HEK293 (cell line): ENCODE measurements at regions not wholly inside any gene's neighbourhood (a gene's known extent, or its start where the extent isn't known, plus 50 kb on each side); places are given as distances from the start of the nearest gene placed in this dataset.

ENCODE experiments used
- CTCF ChIP-seq: fragments of 450-650 bp; formaldehyde crosslinking; IDR thresholded peaks from 2 replicates; pipeline ENCODE4 v1.5.1; 2016; ENCODE audit warnings: missing biosample characterization, missing genetic modification characterization
- PBX3 ChIP-seq: sonication (generic); formaldehyde crosslinking; IDR thresholded peaks from 2 replicates; pipeline ENCODE4 v1.8.1; 2022; ENCODE audit warnings: mild to moderate bottlenecking, moderate library complexity, missing genetic modification reagents
- PRDM1 ChIP-seq: fragments of 450-650 bp; formaldehyde crosslinking; IDR thresholded peaks from 2 replicates; pipeline ENCODE4; 2016; ENCODE audit warnings: missing biosample characterization, missing genetic modification characterization
- REST ChIP-seq: fragments of 450-650 bp; formaldehyde crosslinking; IDR thresholded peaks from 2 replicates; pipeline ENCODE4 v1.5.1; 2016; ENCODE audit warnings: missing biosample characterization, missing genetic modification characterization
- ZBTB20 ChIP-seq: fragments of 450-650 bp; formaldehyde crosslinking; IDR thresholded peaks from 2 replicates; pipeline ENCODE4 v1.5.1; 2016; ENCODE audit warnings: missing biosample characterization, missing genetic modification characterization
- ZNF311 ChIP-seq: fragments of 450-650 bp; formaldehyde crosslinking; IDR thresholded peaks from 2 replicates; pipeline ENCODE4 v1.5.1; 2017; ENCODE audit warnings: missing biosample characterization, missing genetic modification characterization, borderline replicate concordance
- ZNF350 ChIP-seq: fragments of 450-650 bp; formaldehyde crosslinking; IDR thresholded peaks from 2 replicates; pipeline ENCODE4 v1.5.0; 2017; ENCODE audit warnings: missing biosample characterization, mild to moderate bottlenecking, missing genetic modification characterization
- ZNF521 ChIP-seq: fragments of 450-650 bp; formaldehyde crosslinking; IDR thresholded peaks from 2 replicates; pipeline ENCODE4 v1.5.1; 2017; ENCODE audit warnings: missing biosample characterization, mild to moderate bottlenecking, missing genetic modification characterization
- ZNF548 ChIP-seq: fragments of 450-650 bp; formaldehyde crosslinking; IDR thresholded peaks from 2 replicates; pipeline ENCODE4 v1.5.1; 2016; ENCODE audit warnings: missing biosample characterization, missing genetic modification characterization
- ZSCAN23 ChIP-seq: fragments of 450-650 bp; formaldehyde crosslinking; IDR thresholded peaks from 2 replicates; pipeline ENCODE4 v1.5.1; 2016; ENCODE audit warnings: missing biosample characterization, missing genetic modification characterization
- TF ChIP-seq, protein P1 (sequence below): fragments of 450-650 bp; formaldehyde crosslinking; IDR thresholded peaks from 2 replicates; pipeline ENCODE4 v1.5.1; 2016; ENCODE audit warnings: missing biosample characterization, missing genetic modification characterization

DNA sequence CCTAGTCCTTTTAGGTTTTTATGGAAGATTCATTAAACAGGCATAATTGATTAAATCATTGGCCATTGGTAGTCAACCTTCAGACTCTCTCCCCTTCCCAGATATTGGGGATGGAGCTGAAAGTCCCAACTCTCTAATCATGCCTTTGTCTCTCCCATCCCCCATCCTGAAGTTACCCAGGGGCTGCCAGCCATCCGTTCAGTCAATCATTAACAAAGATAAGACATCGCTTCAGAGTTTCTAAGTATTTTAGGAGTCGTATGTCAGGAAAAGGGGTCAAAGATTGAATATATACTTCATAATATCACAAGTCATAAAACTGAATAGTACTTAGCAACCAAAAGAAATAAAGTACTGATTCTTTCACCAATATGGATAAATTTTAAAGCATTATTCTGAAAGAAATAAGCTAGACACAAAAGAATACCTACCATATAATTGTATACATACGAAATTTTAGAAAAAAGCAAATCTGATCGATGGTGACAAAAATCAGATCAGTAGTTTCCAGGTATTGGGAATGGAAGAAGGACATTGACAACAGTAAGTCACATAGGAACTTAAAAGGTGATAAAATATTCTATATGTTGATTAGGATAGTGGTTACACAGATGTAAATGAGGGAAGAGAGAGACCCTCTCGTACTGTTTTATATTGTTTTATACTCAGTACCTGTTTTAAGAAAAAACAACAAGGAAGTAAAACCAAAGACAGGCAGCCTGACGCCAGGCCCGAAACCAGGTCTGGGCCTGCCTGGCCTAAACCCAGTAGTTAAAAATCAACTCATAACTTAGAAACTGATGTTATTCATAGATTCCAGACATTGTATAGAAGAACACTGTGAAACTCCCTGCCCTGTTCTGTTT, 414.4 kb downstream of the DAD1 start:
- TF ChIP-seq PBX3 (CRISPR knock-in tag) (no peak), CTCF (no peak), REST (tag by site-specific recombination) (no peak), ZNF548 (tag by site-specific recombination) (no peak), ZNF521 (tag by site-specific recombination) (no peak), ZNF350 (tag by site-specific recombination) (no peak), ZNF311 (tag by site-specific recombination) (no peak), PRDM1 (tag by site-specific recombination) (no peak), ZBTB20 (tag by site-specific recombination) (no peak), ZSCAN23 (tag by site-specific recombination) (no peak)
- TF ChIP-seq, protein P1, sequence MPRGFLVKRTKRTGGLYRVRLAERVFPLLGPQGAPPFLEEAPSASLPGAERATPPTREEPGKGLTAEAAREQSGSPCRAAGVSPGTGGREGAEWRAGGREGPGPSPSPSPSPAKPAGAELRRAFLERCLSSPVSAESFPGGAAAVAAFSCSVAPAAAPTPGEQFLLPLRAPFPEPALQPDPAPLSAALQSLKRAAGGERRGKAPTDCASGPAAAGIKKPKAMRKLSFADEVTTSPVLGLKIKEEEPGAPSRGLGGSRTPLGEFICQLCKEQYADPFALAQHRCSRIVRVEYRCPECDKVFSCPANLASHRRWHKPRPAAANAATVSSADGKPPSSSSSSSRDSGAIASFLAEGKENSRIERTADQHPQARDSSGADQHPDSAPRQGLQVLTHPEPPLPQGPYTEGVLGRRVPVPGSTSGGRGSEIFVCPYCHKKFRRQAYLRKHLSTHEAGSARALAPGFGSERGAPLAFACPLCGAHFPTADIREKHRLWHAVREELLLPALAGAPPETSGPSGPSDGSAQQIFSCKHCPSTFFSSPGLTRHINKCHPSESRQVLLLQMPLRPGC (tag by site-specific recombination), result no peak
